Activated T-helper 1 cell treated with anti-CD3 and anti-CD28 coated beads, Interleukin-12 subunit alpha, Interleukin-12 subunit beta, Interleukin-2, Interleukin-4 antibody, amounts not matched to agents 30 ng/mL and 10 ng/mL and 1 ng/mL, durations not matched to agents 14 hours and 24 hours and 36 hours (primary cell): ENCODE measurements at regions not wholly inside any gene's neighbourhood (a gene's known extent, or its start where the extent isn't known, plus 50 kb on each side); places are given as distances from the start of the nearest gene placed in this dataset.

ENCODE experiments used
- DNase-seq: peaks from one replicate; pipeline ENCODE4 v3.0.0; 2021; ENCODE audit warnings: low spot score
- H3K27ac Mint-ChIP-seq: one replicate; pipeline ENCODE4 v1.8.0; 2021; ENCODE audit warnings: mild to moderate bottlenecking, mixed read lengths
- H3K27me3 Mint-ChIP-seq: one replicate; pipeline ENCODE4 v1.8.0; 2022; ENCODE audit warnings: mild to moderate bottlenecking, moderate library complexity, mixed read lengths; ENCODE audit not compliant: insufficient read depth
- H3K36me3 Mint-ChIP-seq: one replicate; pipeline ENCODE4 v1.8.0; 2021; ENCODE audit warnings: low read depth, mixed read lengths
- H3K4me1 Mint-ChIP-seq: one replicate; pipeline ENCODE4 v1.8.0; 2021; ENCODE audit warnings: low read depth, mixed read lengths
- H3K4me3 Mint-ChIP-seq: one replicate; pipeline ENCODE4 v1.8.0; 2021; ENCODE audit warnings: mild to moderate bottlenecking, moderate library complexity, mixed read lengths
- H3K9me3 Mint-ChIP-seq: one replicate; pipeline ENCODE4 v1.8.0; 2021; ENCODE audit warnings: mixed read lengths
- intact Hi-C: fragments of 100-400 bp; cut with micrococcal nuclease; formaldehyde crosslinking; loops from one replicate; pipeline ENCODE4 v1.15.1; 2024

- no peak overlapping the region for H3K27ac Mint-ChIP-seq
- no peaks in the 10 kb centered on the region for H3K4me1 Mint-ChIP-seq
- peaks cover 2% of the 10 kb centered on the region for H3K27me3 Mint-ChIP-seq
Observed at GRCh38 chr6:121848523-121849255, 413.2 kb downstream of the GJA1 start.

GRCh38 chr6:121849477-121849876 lies 414.0 kb downstream of the GJA1 start:
- H3K4me3 Mint-ChIP-seq = no peak overlapping the region
- no peaks in the 10 kb centered on the region for H3K9me3 Mint-ChIP-seq
- no peaks in the 10 kb centered on the region for H3K36me3 Mint-ChIP-seq
- intact Hi-C loops = loop anchor here (2.0 kb wide), 2 partner anchors 419 to 795 kb away; no protein-coding TSS in a partner anchor
- no peak overlapping the region for H3K27ac Mint-ChIP-seq
- peaks cover 2% of the 10 kb centered on the region for H3K27me3 Mint-ChIP-seq
- H3K4me1 Mint-ChIP-seq = no peaks in the 10 kb centered on the region
- DNase-seq = no peak

More at GRCh38 chr6:121848523-121849255, 413.2 kb downstream of the GJA1 start:
- no peak for DNase-seq
- Mint-ChIP-seq H3K9me3 (no peaks in the 10 kb centered on the region), H3K4me3 (no peak overlapping the region), H3K36me3 (no peaks in the 10 kb centered on the region)
- intact Hi-C loops = loop anchor here (2.0 kb wide), 2 partner anchors 418 to 794 kb away; no protein-coding TSS in a partner anchor

DNA sequence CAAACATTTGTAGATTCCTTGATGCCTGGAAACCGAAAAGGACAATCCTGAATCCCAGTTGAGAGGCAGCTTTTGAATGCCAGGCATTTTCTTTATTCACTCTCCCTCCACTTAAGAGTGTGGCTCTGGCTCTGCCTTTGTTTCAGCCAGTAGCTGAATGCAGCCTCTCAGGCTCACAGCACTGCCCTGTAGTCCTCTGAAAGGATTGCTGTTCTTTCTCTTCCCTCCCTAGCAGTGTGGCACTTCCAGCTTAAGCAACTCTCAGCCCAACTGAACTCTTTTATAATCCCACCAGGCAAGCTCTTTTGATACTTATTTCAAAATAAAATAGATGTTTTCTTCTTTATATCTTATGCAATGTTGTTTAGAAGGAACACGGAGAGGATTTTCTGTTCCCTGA lies 415.6 kb downstream of the GJA1 start:
- DNase-seq = no peak
- H3K36me3 Mint-ChIP-seq = no peaks in the 10 kb centered on the region
- no peak overlapping the region for H3K4me3 Mint-ChIP-seq
- H3K4me1 Mint-ChIP-seq = no peaks in the 10 kb centered on the region
- H3K27me3 Mint-ChIP-seq = peaks cover 2% of the 10 kb centered on the region
- intact Hi-C loops = no loop called here
- no peak overlapping the region for H3K27ac Mint-ChIP-seq
- no peaks in the 10 kb centered on the region for H3K9me3 Mint-ChIP-seq

- Mint-ChIP-seq H3K27ac (no peak overlapping the region), H3K36me3 (no peaks in the 10 kb centered on the region), H3K27me3 (peaks cover 2% of the 10 kb centered on the region), H3K4me3 (no peak overlapping the region), H3K4me1 (no peaks in the 10 kb centered on the region), H3K9me3 (no peaks in the 10 kb centered on the region)
- intact Hi-C loops = no loop called here
- no peak for DNase-seq
Observed at GRCh38 chr6:121853686-121854085, 418.2 kb downstream of the GJA1 start.

- H3K27ac Mint-ChIP-seq = no peak overlapping the region
- H3K4me3 Mint-ChIP-seq = no peak overlapping the region
- no peaks in the 10 kb centered on the region for H3K9me3 Mint-ChIP-seq
- intact Hi-C loops = no loop called here
- H3K27me3 Mint-ChIP-seq = no peaks in the 10 kb centered on the region
- H3K4me1 Mint-ChIP-seq = no peaks in the 10 kb centered on the region
- no peak for DNase-seq
- H3K36me3 Mint-ChIP-seq = no peaks in the 10 kb centered on the region
Observed at GRCh38 chr6:121855521-121855920, 420.1 kb downstream of the GJA1 start.

DNA sequence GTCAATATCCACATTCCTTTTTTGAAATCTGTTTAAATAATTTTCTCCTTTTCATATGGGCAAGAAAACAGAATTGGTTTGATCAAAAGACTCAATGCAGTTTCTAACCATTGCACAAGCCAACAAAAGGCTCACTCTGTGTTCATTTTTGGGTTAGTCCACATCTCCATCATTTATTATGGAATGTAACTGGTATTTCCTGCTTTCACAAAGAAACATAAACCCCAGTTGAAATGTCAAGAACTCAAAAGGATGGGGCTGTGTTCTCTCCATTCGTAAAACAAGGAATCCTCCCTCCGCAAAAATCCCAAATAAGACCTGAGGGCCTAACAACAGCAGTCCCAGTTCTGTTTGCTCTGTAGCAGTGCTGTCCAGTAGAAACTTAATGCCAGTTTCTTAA lies 420.9 kb downstream of the GJA1 start:
- H3K4me3 Mint-ChIP-seq = no peak overlapping the region
- no peaks in the 10 kb centered on the region for H3K4me1 Mint-ChIP-seq
- intact Hi-C loops = no loop called here
- H3K27me3 Mint-ChIP-seq = no peaks in the 10 kb centered on the region
- H3K36me3 Mint-ChIP-seq = no peaks in the 10 kb centered on the region
- DNase-seq = no peak
- no peaks in the 10 kb centered on the region for H3K9me3 Mint-ChIP-seq
- H3K27ac Mint-ChIP-seq = no peak overlapping the region

GRCh38 chr6:121857551-121857950 lies 422.1 kb downstream of the GJA1 start:
- Mint-ChIP-seq H3K36me3 (no peaks in the 10 kb centered on the region), H3K4me3 (no peak overlapping the region), H3K4me1 (no peaks in the 10 kb centered on the region), H3K9me3 (no peaks in the 10 kb centered on the region), H3K27me3 (no peaks in the 10 kb centered on the region), H3K27ac (no peak overlapping the region)
- intact Hi-C loops = no loop called here
- no peak for DNase-seq

- Mint-ChIP-seq H3K36me3 (no peaks in the 10 kb centered on the region), H3K27me3 (no peaks in the 10 kb centered on the region), H3K4me3 (no peak overlapping the region), H3K27ac (no peak overlapping the region), H3K4me1 (no peaks in the 10 kb centered on the region), H3K9me3 (no peaks in the 10 kb centered on the region)
- intact Hi-C loops = no loop called here
- no peak for DNase-seq
Observed at GRCh38 chr6:121858310-121858709, 422.9 kb downstream of the GJA1 start.

DNA sequence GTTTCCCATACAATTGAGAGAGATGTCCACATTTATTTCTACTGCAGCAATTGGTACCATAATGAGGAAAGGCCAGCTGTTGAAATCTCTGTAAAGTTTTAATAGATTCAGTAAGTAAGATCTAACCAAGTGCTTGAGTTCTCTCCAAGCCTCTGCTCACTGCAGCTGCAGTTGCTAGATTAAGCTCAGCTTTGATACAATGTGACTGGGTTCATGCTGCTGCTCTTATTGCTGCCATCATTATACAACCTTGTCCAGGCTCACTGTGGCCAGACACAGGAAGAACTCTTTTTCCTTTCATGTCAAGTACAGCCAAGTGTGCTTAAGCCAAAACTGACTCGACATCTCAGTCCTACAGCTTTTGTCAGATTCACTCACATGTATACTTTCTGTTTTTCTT lies 423.5 kb downstream of the GJA1 start:
- no peaks in the 10 kb centered on the region for H3K27me3 Mint-ChIP-seq
- H3K9me3 Mint-ChIP-seq = no peaks in the 10 kb centered on the region
- no peak overlapping the region for H3K4me3 Mint-ChIP-seq
- no peak overlapping the region for H3K27ac Mint-ChIP-seq
- no peaks in the 10 kb centered on the region for H3K36me3 Mint-ChIP-seq
- H3K4me1 Mint-ChIP-seq = no peaks in the 10 kb centered on the region
- DNase-seq = no peak
- intact Hi-C loops = no loop called here

DNA sequence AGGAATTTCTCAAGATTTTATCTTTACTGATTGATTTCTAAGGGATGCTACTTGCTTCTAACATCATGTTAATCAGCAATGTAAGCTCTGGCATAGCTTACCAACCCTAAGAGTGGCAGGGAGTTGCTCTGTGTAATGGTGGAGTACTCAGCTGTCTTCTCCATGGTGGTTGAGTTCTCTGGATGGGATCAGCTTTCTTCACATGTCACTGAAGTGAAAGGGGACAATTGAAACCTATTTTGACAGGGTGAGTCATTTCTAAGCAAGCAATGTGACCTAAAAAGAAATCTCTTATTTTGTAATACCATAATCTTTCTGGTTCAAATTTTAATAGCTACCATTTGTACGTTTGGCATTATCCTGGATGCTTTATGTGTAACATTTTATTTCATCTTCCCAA lies 430.4 kb downstream of the GJA1 start:
- no peaks in the 10 kb centered on the region for H3K4me1 Mint-ChIP-seq
- intact Hi-C loops = no loop called here
- H3K36me3 Mint-ChIP-seq = no peaks in the 10 kb centered on the region
- H3K9me3 Mint-ChIP-seq = no peaks in the 10 kb centered on the region
- no peak for DNase-seq
- no peak overlapping the region for H3K27ac Mint-ChIP-seq
- H3K4me3 Mint-ChIP-seq = no peak overlapping the region
- no peaks in the 10 kb centered on the region for H3K27me3 Mint-ChIP-seq

DNA sequence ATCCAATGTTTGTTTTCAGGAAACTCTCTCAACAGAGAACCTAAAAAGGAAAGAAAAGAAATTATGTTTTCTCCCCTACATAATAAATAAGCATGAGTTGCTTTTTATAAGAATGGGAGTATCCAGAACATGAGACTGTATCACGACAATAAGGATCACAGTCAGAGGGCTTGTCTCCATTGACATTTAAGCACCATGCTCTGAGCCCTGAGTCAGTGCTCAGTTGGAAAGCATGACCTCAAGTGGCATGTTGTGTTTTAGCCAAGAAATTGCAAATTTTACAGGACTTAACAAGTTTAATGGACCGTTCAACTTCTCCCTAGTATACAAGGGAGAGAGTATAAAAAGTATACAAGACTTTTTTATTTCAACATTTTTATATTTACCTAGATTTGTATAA lies 431.6 kb downstream of the GJA1 start:
- Mint-ChIP-seq H3K36me3 (no peaks in the 10 kb centered on the region), H3K4me1 (no peaks in the 10 kb centered on the region), H3K4me3 (no peak overlapping the region), H3K27ac (no peak overlapping the region), H3K9me3 (peaks cover 3% of the 10 kb centered on the region), H3K27me3 (no peaks in the 10 kb centered on the region)
- intact Hi-C loops = no loop called here
- DNase-seq = no peak

- Mint-ChIP-seq H3K27ac (no peak overlapping the region), H3K4me3 (no peak overlapping the region), H3K9me3 (peaks cover 3% of the 10 kb centered on the region), H3K27me3 (no peaks in the 10 kb centered on the region), H3K4me1 (no peaks in the 10 kb centered on the region), H3K36me3 (no peaks in the 10 kb centered on the region)
- DNase-seq = no peak
- intact Hi-C loops = no loop called here
Observed at GRCh38 chr6:121868206-121868605, 432.8 kb downstream of the GJA1 start.

GRCh38 chr6:121873595-121873994 lies 438.1 kb downstream of the GJA1 start:
- H3K27ac Mint-ChIP-seq = no peak overlapping the region
- H3K4me1 Mint-ChIP-seq = no peaks in the 10 kb centered on the region
- H3K27me3 Mint-ChIP-seq = peaks cover 2% of the 10 kb centered on the region
- H3K9me3 Mint-ChIP-seq = peaks cover 3% of the 10 kb centered on the region
- no peaks in the 10 kb centered on the region for H3K36me3 Mint-ChIP-seq
- no peak for DNase-seq
- H3K4me3 Mint-ChIP-seq = no peak overlapping the region
- intact Hi-C loops = no loop called here

DNA sequence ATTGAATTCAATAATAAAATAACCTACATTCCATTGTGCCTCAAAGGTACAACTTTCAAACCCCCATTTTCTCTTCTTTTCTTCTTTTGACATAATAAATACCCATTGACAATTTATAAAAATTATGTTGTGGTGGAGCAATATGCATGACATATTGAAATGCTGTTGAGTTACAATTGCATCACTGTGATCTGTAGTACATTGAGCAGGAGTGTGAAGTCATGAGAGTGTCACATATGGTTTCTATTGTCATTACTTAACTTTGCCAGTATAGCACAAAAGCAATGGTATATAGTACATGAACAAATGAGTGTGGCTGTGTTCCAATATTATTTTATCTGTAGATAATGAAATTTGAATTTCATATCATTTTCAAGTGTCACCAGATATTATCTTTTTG lies 441.3 kb downstream of the GJA1 start:
- H3K27me3 Mint-ChIP-seq = peaks cover 2% of the 10 kb centered on the region
- no peaks in the 10 kb centered on the region for H3K4me1 Mint-ChIP-seq
- intact Hi-C loops = no loop called here
- no peaks in the 10 kb centered on the region for H3K9me3 Mint-ChIP-seq
- DNase-seq = no peak
- H3K4me3 Mint-ChIP-seq = no peak overlapping the region
- H3K27ac Mint-ChIP-seq = no peak overlapping the region
- H3K36me3 Mint-ChIP-seq = no peaks in the 10 kb centered on the region
